ENCODE measurements at regions not wholly inside any gene's neighbourhood (a gene's known extent, or its start where the extent isn't known, plus 50 kb on each side); places are given as distances from the start of the nearest gene placed in this dataset. TPM values are rescaled to one million over a fixed set of nuclear protein-coding genes. Genes with fewer than 3 reads are reported as not detected.
A peak's percentile ranks its signal among the peaks of the same experiment; 100 is the strongest.

DNA sequence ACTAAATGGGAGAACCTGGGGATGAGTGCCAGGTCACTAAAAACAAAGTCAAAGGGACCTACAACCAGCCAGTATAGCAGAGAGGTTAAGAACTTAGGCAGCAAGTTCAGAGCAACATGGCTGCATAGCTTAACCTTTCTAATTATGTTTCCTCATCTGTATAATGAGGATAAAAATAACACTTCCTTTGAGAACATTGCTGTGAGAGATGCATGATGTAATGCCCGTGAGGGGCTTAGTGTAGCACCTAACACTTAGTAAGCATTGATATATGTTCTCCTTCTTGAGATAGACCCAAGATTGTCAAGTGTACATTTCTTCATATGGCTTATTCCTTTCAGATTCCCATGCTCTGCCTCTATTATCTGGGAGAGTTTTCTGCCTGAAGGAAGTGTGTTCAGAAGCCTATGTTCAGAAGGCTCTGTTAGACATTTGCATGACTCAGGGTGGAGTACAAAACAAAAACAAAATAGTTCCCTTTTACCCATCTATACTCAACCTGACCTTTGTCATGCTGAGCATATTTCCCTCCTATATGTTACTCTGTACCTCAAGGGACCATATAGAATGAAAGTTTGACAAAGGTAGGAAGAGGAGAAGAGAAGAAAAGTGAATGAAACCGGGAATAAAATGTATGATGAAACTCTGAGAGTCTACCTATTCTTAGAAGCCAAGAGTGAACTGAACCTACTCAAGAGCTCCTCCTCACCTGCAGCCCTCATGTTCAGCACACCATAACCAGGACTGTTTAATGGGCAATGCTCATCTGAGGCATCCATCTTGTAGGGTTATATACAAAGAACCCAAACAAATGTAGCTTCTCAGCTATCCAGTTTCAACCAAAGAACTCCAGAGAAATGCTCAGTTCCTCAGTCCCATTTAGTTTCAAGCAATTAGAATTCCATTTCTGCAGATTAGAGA is 70.7 kb upstream of the KCNMB2 start:
- DNase-seq (ENCODE audit: low read depth): no peak

- DNase-seq (ENCODE audit: low read depth): no peak
Observed at GRCh38 chr3:178472941-178473340, 63.3 kb upstream of the KCNMB2 start.

GRCh38 chr3:178474526-178474925 is 61.7 kb upstream of the KCNMB2 start:
- no peak for DNase-seq (ENCODE audit: low read depth)

DNA sequence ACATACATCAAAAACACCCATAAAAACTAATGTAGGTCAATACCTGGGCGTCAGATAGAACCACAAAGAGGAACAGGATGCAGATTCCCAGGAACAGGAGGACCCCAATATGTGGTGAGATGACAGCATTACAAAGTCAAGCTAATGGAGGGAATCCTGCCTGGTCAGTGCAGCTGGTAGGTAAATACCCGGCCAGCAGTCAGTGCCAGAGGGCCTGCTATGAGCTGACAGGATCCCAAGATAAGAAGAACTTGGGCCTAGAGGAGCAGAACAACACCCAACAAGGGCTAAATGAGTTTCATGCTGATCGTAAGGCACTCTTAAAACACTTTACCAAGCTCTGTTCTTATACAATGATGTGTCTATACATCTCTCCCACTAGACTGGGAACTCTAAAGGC is 61.2 kb upstream of the KCNMB2 start:
- DNase-seq (ENCODE audit: low read depth): no peak

GRCh38 chr3:178476886-178477285 is 59.4 kb upstream of the KCNMB2 start:
- DNase-seq (ENCODE audit: low read depth): no peak

DNA sequence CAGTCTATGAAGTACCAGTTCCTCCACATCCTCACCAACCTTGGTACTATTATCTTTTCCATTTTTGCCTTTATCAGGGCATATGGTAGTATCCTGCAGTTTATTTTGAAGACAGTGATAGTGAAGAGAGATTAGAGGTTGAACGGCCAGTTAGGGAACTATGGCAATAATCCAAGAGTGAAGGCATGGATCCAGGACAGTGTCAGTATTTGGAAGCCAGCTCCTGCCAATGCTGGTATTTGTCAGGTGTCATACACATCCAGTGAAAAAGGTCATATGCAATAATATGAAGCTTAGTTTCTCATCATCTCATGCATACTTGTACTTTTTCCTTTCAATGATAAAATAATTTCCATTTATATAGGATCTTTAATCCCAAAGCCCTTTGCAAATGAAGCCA is 56.8 kb upstream of the KCNMB2 start:
- DNase-seq (ENCODE audit: low read depth): no peak

- no peak for DNase-seq (ENCODE audit: low read depth)
Observed at GRCh38 chr3:178479860-178480259, 56.4 kb upstream of the KCNMB2 start.

DNA sequence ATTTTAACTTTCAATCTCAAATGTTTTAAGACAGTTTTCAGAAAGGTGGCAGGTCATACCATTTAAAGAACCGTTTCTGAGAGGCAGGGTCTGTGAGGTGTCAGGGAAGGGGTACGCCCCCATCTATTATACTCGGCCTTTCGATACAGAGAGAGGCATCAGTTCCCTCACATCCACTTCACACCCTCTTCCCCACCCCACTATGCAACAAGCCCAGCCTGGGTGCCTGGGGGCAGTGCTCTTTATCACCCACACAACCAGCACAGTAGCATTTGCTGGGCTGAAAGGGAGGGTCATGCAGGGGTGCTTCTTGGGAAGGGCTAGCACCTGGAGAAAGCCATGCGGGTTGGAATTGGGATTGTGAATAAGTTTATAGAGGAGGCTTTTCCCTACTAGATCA is 56.0 kb upstream of the KCNMB2 start:
- DNase-seq (ENCODE audit: low read depth): no peak

DNA sequence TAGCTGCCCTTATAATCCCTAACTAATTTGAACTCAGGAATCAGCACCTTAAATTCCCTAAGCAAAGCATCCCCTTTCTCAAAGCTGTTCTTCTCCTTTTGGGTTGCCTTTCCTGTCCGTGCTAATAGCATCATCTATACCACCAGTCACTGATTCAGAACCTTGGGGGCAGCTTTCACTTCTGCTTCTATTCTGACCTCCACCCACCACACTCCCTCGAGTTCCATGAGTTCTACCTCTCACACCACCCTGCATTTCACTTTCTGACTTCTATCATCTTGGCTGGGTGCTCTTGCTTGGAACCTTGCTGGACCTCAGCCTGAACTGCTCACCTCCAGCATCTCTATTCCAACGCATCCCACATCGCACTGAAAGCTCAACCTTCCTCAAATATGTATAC is 55.4 kb upstream of the KCNMB2 start:
- DNase-seq (ENCODE audit: low read depth): no peak

- peak; percentile 21 for DNase-seq (ENCODE audit: low read depth)
Observed at GRCh38 chr3:178482981-178483380, 53.3 kb upstream of the KCNMB2 start.

DNA sequence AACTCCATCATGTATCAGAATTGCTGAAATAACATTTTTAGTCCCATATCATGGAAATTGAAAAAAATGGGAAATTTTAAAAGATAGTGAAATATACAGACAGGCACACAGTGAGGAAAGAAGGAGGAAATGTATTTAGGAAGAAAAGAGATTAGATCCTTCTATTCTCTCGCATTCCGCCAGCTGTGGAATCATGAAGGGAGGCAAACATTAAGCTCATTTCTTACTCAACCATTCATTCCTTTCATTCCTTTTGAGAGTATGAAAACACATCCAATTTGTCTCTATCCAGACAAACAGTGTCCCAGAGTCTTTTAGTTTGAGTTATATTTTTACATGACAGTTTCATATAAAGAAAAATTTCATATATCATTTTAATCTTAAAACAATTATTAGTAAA is 52.5 kb upstream of the KCNMB2 start:
- DNase-seq (ENCODE audit: low read depth): no peak

GRCh38 chr3:178485756-178486155 is 50.5 kb upstream of the KCNMB2 start:
- peak; percentile 71 for DNase-seq (ENCODE audit: low read depth)

Small RNA genes lying in the stretch of these regions (small RNA-seq; reads per million reads assigned to genes)
- gene RF00425 (0.07 reads per million), gene RN7SKP52 (not detected), gene RNA5SP148 (not detected), gene RNU6-1120P (not detected)

Measured in HT1080 (cell line).